ENCODE measurements at regions not wholly inside any gene's neighbourhood (a gene's known extent, or its start where the extent isn't known, plus 50 kb on each side); places are given as distances from the start of the nearest gene placed in this dataset.
"Not testable (repeated sequence)": the region's sequence is repeated elsewhere in the genome, so short reads cannot be mapped to it uniquely, and the experiment has no call there.

- H3K36me3 ChIP-seq (ENCODE audit: control insufficient read depth, insufficient read depth, low read length), result no peaks in the 10 kb centered on the region
- H3K27me3 ChIP-seq (ENCODE audit: control insufficient read depth, insufficient read depth, low read length), result no peaks in the 10 kb centered on the region
- H3K27ac ChIP-seq (ENCODE audit: low read depth, low read length), result no peak overlapping the region
- H3K4me3 ChIP-seq (ENCODE audit: low read depth, low read length), result no peak overlapping the region
- no peaks in the 10 kb centered on the region for H3K4me1 ChIP-seq (ENCODE audit: control insufficient read depth, insufficient read depth, low read length)
- WGBS (ENCODE audit: insufficient coverage), result 10% methylated on average over 2 of the region's 3 CpGs
- DNase-seq (ENCODE audit: low read depth in 4 of 6, low spot score in 6 of 6), result peak in 2 of 6 donors; percentile 11 to 88
- H3K9me3 ChIP-seq (ENCODE audit: control insufficient read depth, insufficient read depth, low read length), result no peaks in the 10 kb centered on the region
These were observed 182.6 kb upstream of the GLRA1 start for GRCh38 chr5:152107220-152107619.

GRCh38 chr5:152106571-152106970 is 181.9 kb upstream of the GLRA1 start:
- Histone ChIP-seq H3K36me3 (ENCODE audit: control insufficient read depth, insufficient read depth, low read length) (no peaks in the 10 kb centered on the region), H3K4me3 (ENCODE audit: low read depth, low read length) (no peak overlapping the region), H3K27me3 (ENCODE audit: control insufficient read depth, insufficient read depth, low read length) (no peaks in the 10 kb centered on the region), H3K9me3 (ENCODE audit: control insufficient read depth, insufficient read depth, low read length) (no peaks in the 10 kb centered on the region), H3K27ac (ENCODE audit: low read depth, low read length) (no peak overlapping the region), H3K4me1 (ENCODE audit: control insufficient read depth, insufficient read depth, low read length) (no peaks in the 10 kb centered on the region)
- no CpG with 5 or more reads among the region's 2 CpGs for WGBS (ENCODE audit: insufficient coverage)
- DNase-seq (ENCODE audit: low read depth in 4 of 6, low spot score in 6 of 6), result no peak

- no peak for DNase-seq (ENCODE audit: low read depth in 4 of 6, low spot score in 6 of 6)
- Histone ChIP-seq H3K36me3 (ENCODE audit: control insufficient read depth, insufficient read depth, low read length) (no peaks in the 10 kb centered on the region), H3K27ac (ENCODE audit: low read depth, low read length) (no peak overlapping the region), H3K4me3 (ENCODE audit: low read depth, low read length) (no peak overlapping the region), H3K27me3 (ENCODE audit: control insufficient read depth, insufficient read depth, low read length) (no peaks in the 10 kb centered on the region), H3K9me3 (ENCODE audit: control insufficient read depth, insufficient read depth, low read length) (no peaks in the 10 kb centered on the region), H3K4me1 (ENCODE audit: control insufficient read depth, insufficient read depth, low read length) (no peaks in the 10 kb centered on the region)
- WGBS (ENCODE audit: insufficient coverage), result no CpG with 5 or more reads among the region's 2 CpGs
These were observed 180.4 kb upstream of the GLRA1 start for GRCh38 chr5:152105085-152105484.

GRCh38 chr5:152104211-152104610 is 179.6 kb upstream of the GLRA1 start:
- Histone ChIP-seq H3K27ac (ENCODE audit: low read depth, low read length) (no peak overlapping the region), H3K36me3 (ENCODE audit: control insufficient read depth, insufficient read depth, low read length) (no peaks in the 10 kb centered on the region), H3K27me3 (ENCODE audit: control insufficient read depth, insufficient read depth, low read length) (no peaks in the 10 kb centered on the region), H3K4me1 (ENCODE audit: control insufficient read depth, insufficient read depth, low read length) (no peaks in the 10 kb centered on the region), H3K9me3 (ENCODE audit: control insufficient read depth, insufficient read depth, low read length) (no peaks in the 10 kb centered on the region), H3K4me3 (ENCODE audit: low read depth, low read length) (no peak overlapping the region)
- WGBS (ENCODE audit: insufficient coverage), result 50% methylated on average over 1 of the region's 3 CpGs
- DNase-seq (ENCODE audit: low read depth in 4 of 6, low spot score in 6 of 6), result peak in 2 of 6 donors; percentile 19 to 46

GRCh38 chr5:152102908-152103307 is 178.3 kb upstream of the GLRA1 start:
- H3K4me1 ChIP-seq (ENCODE audit: control insufficient read depth, insufficient read depth, low read length); DNase-seq (ENCODE audit: low read depth in 4 of 6, low spot score in 6 of 6); H3K4me3 ChIP-seq (ENCODE audit: low read depth, low read length); H3K27me3 ChIP-seq (ENCODE audit: control insufficient read depth, insufficient read depth, low read length); H3K9me3 ChIP-seq (ENCODE audit: control insufficient read depth, insufficient read depth, low read length); H3K36me3 ChIP-seq (ENCODE audit: control insufficient read depth, insufficient read depth, low read length); H3K27ac ChIP-seq (ENCODE audit: low read depth, low read length): not testable (repeated sequence)
- whole genome bisulfite sequencing (ENCODE audit: insufficient coverage), result no CpG with 5 or more reads among the region's 1 CpG

GRCh38 chr5:152102057-152102456 is 177.4 kb upstream of the GLRA1 start:
- no peaks in the 10 kb centered on the region for H3K27me3 ChIP-seq (ENCODE audit: control insufficient read depth, insufficient read depth, low read length)
- H3K9me3 ChIP-seq (ENCODE audit: control insufficient read depth, insufficient read depth, low read length), result no peaks in the 10 kb centered on the region
- H3K4me3 ChIP-seq (ENCODE audit: low read depth, low read length), result no peak overlapping the region
- DNase-seq (ENCODE audit: low read depth in 4 of 6, low spot score in 6 of 6), result no peak
- H3K36me3 ChIP-seq (ENCODE audit: control insufficient read depth, insufficient read depth, low read length), result no peaks in the 10 kb centered on the region
- H3K27ac ChIP-seq (ENCODE audit: low read depth, low read length), result no peak overlapping the region
- WGBS (ENCODE audit: insufficient coverage), result no CpG with 5 or more reads among the region's 3 CpGs
- H3K4me1 ChIP-seq (ENCODE audit: control insufficient read depth, insufficient read depth, low read length), result no peaks in the 10 kb centered on the region

GRCh38 chr5:152100462-152100861 is 175.8 kb upstream of the GLRA1 start:
- no peaks in the 10 kb centered on the region for H3K36me3 ChIP-seq (ENCODE audit: control insufficient read depth, insufficient read depth, low read length)
- no peak for DNase-seq (ENCODE audit: low read depth in 4 of 6, low spot score in 6 of 6)
- no peaks in the 10 kb centered on the region for H3K4me1 ChIP-seq (ENCODE audit: control insufficient read depth, insufficient read depth, low read length)
- no peak overlapping the region for H3K27ac ChIP-seq (ENCODE audit: low read depth, low read length)
- H3K4me3 ChIP-seq (ENCODE audit: low read depth, low read length), result no peak overlapping the region
- no peaks in the 10 kb centered on the region for H3K9me3 ChIP-seq (ENCODE audit: control insufficient read depth, insufficient read depth, low read length)
- no peaks in the 10 kb centered on the region for H3K27me3 ChIP-seq (ENCODE audit: control insufficient read depth, insufficient read depth, low read length)

- Histone ChIP-seq H3K4me3 (ENCODE audit: low read depth, low read length) (no peak overlapping the region), H3K9me3 (ENCODE audit: control insufficient read depth, insufficient read depth, low read length) (no peaks in the 10 kb centered on the region), H3K27me3 (ENCODE audit: control insufficient read depth, insufficient read depth, low read length) (no peaks in the 10 kb centered on the region), H3K36me3 (ENCODE audit: control insufficient read depth, insufficient read depth, low read length) (no peaks in the 10 kb centered on the region), H3K27ac (ENCODE audit: low read depth, low read length) (no peak overlapping the region), H3K4me1 (ENCODE audit: control insufficient read depth, insufficient read depth, low read length) (no peaks in the 10 kb centered on the region)
- WGBS (ENCODE audit: insufficient coverage), result no CpG with 5 or more reads among the region's 1 CpG
- no peak for DNase-seq (ENCODE audit: low read depth in 4 of 6, low spot score in 6 of 6)
These were observed 172.5 kb upstream of the GLRA1 start for GRCh38 chr5:152097128-152097527.

GRCh38 chr5:152094716-152095115 is 170.1 kb upstream of the GLRA1 start:
- Histone ChIP-seq H3K27me3 (ENCODE audit: control insufficient read depth, insufficient read depth, low read length) (no peaks in the 10 kb centered on the region), H3K9me3 (ENCODE audit: control insufficient read depth, insufficient read depth, low read length) (no peaks in the 10 kb centered on the region), H3K27ac (ENCODE audit: low read depth, low read length) (no peak overlapping the region), H3K4me1 (ENCODE audit: control insufficient read depth, insufficient read depth, low read length) (no peaks in the 10 kb centered on the region), H3K4me3 (ENCODE audit: low read depth, low read length) (no peak overlapping the region), H3K36me3 (ENCODE audit: control insufficient read depth, insufficient read depth, low read length) (no peaks in the 10 kb centered on the region)
- no peak for DNase-seq (ENCODE audit: low read depth in 4 of 6, low spot score in 6 of 6)
- no CpG with 5 or more reads among the region's 2 CpGs for WGBS (ENCODE audit: insufficient coverage)

- Histone ChIP-seq H3K27me3 (ENCODE audit: control insufficient read depth, insufficient read depth, low read length) (no peaks in the 10 kb centered on the region), H3K4me3 (ENCODE audit: low read depth, low read length) (no peak overlapping the region), H3K27ac (ENCODE audit: low read depth, low read length) (no peak overlapping the region), H3K4me1 (ENCODE audit: control insufficient read depth, insufficient read depth, low read length) (no peaks in the 10 kb centered on the region), H3K9me3 (ENCODE audit: control insufficient read depth, insufficient read depth, low read length) (no peaks in the 10 kb centered on the region), H3K36me3 (ENCODE audit: control insufficient read depth, insufficient read depth, low read length) (no peaks in the 10 kb centered on the region)
- 20% methylated on average over 1 of the region's 2 CpGs for WGBS (ENCODE audit: insufficient coverage)
- no peak for DNase-seq (ENCODE audit: low read depth in 4 of 6, low spot score in 6 of 6)
These were observed 169.4 kb upstream of the GLRA1 start for GRCh38 chr5:152094060-152094459.

Data from spinal cord (tissue), 9 donors.